GM18951 (cell line): ENCODE measurements at regions not wholly inside any gene's neighbourhood (a gene's known extent, or its start where the extent isn't known, plus 50 kb on each side); places are given as distances from the start of the nearest gene placed in this dataset.

Experiments
- POLR2A ChIP-seq: IDR thresholded peaks from 4 replicates; pipeline ENCODE4 v1.6.1; 2011; ENCODE audit warnings: mild to moderate bottlenecking; ENCODE audit not compliant: insufficient read length, insufficient read depth; ENCODE audit errors: extremely low read depth
- in situ Hi-C: fragments of 300-500 bp; cut with MboI; formaldehyde crosslinking; loops from one replicate; pipeline ENCODE4 v1.12.0; 2022; ENCODE audit warnings: low sequenced_read_pairs, mixed read lengths, inconsistent platforms; ENCODE audit not compliant: unreplicated experiment

DNA sequence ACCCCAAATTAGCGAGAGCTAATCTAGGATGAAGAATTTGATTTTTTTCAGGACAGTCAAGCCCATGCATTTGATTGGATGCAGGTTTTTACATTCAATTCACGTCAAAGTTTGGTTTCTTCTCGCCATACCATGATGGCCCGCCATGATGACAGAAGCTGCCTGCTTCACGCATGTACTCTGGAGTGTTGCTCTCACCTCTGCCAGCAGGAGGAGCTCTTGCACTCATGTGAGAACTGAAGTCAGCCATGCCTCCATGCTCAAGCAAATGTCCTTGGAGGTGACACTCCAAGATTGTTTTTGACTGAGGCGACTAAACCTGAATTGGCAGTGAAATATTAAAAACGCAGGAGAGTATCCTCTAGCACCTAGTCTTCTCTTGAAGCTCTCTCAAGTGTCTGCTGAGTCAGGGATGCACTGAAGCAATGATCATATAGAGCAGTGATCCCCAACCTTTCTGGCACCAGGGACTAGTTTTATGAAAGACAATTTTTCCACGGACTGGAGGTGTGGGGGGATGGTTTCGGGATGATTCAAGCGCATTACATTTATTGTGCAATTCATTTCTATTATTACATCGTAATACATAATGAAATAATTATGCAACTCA, 120.9 kb downstream of the SAMMSON start:
- in situ Hi-C loops: loop anchor here (25.0 kb wide), 1 partner anchor 242 kb away; no protein-coding TSS in a partner anchor
- no peak for TF ChIP-seq POLR2A

DNA sequence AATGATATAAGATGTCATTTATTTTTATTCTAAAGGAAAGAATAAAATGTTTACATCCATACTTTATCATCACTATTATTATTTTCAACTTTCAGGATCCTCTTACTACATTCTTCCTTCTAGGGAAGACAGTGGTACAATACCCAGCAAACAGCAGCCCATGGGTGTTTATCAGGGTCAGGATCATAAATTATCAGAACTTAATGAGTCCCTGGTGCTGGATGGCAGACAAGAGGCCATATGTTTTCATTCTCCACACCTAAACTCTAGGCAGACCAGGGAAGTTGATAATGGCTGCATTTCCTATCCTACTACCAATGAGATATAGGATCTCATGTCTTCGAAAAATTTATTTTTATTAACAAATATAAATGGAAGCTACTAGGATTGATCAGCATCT, 127.7 kb downstream of the SAMMSON start:
- in situ Hi-C loops: no loop called here
- TF ChIP-seq POLR2A: no peak

DNA sequence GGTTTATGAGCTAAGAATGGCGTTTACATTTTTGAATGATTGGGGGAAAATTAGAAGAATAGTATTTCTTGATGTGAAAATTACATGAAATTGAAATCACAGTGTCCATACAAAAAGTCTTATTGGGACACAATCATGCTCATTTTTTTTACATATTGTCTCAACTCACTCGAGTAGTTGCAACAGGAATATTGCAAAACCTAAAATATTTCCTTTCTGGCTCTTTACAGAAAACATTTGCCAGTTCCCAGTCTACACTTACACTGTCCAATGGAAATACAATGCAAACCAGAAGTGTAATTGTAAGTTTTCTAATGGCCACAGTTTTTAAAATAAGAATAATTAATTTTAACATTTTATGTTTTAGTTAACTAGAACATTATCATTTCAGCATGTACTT, 137.8 kb downstream of the SAMMSON start:
- in situ Hi-C loops: no loop called here

DNA sequence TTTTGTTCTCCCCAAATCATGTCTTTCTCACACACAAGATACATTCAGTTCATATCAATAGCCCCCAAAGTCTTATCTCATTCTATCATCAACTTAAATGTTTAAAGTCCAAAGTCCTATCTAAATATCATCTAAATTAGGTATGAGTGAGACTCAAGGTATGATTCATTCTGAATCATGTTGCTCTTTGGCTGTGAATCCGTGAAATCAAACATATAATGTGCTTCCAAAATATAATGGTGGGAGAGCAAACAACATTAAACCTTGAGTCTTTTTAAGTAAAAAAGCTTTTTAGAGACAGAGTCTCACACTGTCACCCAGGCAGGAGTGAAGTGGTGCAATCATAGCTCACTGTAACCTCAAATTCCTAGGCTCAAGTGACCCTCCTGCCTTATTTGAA, 139.1 kb downstream of the SAMMSON start:
- TF ChIP-seq POLR2A: no peak
- in situ Hi-C loops: no loop called here

More for the DNA sequence above, 137.8 kb downstream of the SAMMSON start:
- TF ChIP-seq POLR2A: no peak
